GM10248 (cell line): ENCODE measurements at regions not wholly inside any gene's neighbourhood (a gene's known extent, or its start where the extent isn't known, plus 50 kb on each side); places are given as distances from the start of the nearest gene placed in this dataset.

Experiments used
- CTCF ChIA-PET: fragments of 300-600 bp; sonication (Branson Sonifier 250); formaldehyde crosslinking; extraction: SDS; loops from one replicate; lab custom pipeline; 2021; ENCODE audit warnings: antibody characterized with exemption; lab: Yijun Ruan, JAX
- POLR2A ChIA-PET: fragments of 350-650 bp; sonication (Branson Sonifier 250); formaldehyde crosslinking; extraction: SDS; loops from one replicate; lab custom pipeline; 2020; ENCODE audit warnings: antibody characterized with exemption; lab: Yijun Ruan, JAX
- DNase-seq: peaks from one replicate; pipeline ENCODE4 v3.0.0; 2012; ENCODE audit errors: extremely low spot score
- TF ChIP-seq, protein P1 (sequence below): IDR thresholded peaks from 2 replicates; pipeline ENCODE4 v1.5.1; 2012; ENCODE audit warnings: mild to moderate bottlenecking, low read depth; ENCODE audit errors: extremely low read depth, missing control alignments, control extremely low read depth

DNA sequence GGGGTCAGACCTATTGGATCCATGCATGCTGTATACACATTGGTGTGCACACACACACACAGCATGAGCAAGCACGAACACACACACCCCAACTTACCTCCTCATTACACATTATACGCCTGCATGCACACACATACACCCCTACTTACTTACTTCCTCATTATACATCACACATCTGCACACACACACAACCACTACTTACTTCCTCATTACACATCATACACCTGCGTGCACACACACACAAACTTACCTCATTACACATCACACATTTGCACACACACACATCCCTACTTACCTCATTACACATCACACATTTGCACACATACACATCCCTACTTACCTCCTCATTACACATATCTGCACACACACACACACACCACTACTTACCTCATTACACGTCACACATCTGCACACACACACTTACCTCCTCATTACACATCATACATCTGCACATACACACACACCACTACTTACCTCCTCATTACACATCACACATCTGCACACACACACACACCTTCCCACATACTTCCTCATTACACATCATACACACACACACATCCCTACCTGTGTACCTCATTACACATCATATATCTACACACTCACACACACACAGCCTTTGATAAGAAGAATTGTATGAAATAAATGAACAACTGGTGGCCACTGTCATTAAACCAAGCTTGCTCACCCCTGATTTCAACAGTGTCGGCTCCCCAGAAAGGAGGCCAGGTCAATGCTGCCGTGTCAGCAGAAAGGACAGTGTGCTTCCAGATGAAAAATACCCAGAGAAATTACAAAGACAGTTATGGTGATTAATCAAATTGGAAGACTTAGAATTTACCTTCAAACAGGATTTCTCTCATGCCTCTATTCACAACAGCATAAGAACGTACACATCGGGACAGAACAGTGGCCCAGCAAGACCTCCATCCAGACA, 117.8 kb downstream of the SETD4 start:
- no peak for DNase-seq
- CTCF ChIA-PET, result interaction anchor here (0.7 to 1.3 kb wide), 2 partner anchors 10 to 1197 kb away, joined by 3 to 5 read pairs; no protein-coding TSS in a partner anchor
- TF ChIP-seq, protein P1, sequence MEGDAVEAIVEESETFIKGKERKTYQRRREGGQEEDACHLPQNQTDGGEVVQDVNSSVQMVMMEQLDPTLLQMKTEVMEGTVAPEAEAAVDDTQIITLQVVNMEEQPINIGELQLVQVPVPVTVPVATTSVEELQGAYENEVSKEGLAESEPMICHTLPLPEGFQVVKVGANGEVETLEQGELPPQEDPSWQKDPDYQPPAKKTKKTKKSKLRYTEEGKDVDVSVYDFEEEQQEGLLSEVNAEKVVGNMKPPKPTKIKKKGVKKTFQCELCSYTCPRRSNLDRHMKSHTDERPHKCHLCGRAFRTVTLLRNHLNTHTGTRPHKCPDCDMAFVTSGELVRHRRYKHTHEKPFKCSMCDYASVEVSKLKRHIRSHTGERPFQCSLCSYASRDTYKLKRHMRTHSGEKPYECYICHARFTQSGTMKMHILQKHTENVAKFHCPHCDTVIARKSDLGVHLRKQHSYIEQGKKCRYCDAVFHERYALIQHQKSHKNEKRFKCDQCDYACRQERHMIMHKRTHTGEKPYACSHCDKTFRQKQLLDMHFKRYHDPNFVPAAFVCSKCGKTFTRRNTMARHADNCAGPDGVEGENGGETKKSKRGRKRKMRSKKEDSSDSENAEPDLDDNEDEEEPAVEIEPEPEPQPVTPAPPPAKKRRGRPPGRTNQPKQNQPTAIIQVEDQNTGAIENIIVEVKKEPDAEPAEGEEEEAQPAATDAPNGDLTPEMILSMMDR, result no peak
- POLR2A ChIA-PET, result no interaction called here

DNA sequence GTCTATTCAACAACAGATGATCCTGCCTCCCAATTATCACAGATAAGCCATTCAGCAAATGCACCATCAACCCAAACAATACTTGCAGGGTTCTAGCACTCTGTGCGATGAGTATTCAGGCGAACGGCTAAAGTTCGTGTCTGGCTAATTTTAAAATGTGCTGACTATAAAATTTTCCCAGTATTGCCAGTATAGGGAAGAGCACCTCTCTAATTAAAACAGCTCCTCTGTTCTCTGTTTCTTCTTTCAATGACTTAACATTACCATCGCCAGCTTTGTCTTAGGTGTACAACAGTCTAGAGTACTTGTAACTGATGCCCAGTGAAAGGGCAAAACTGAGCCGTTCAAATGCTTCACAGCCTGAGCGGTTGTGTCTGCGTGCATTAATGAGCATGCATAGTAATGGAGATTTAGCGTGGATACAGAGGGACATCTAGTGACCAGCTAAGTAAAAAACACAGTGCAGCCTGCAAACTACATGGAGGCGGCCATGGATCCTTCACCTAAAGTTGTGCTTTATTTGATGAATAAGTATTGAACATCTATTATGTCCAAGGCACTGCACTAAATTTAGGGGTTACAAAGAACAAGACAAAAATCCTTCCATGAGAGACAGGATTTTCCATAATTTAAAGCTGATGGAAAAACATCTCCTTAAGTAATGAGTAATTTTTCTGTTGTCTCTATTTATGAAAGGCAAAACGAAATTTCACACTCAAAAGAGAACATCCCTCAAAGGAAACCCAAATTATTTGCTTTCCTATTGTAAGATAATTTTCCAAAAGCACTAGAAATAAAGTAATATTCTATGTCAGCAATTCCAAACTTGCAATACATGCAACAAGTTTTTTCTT, 120.0 kb downstream of the SETD4 start:
- ChIA-PET POLR2A (no interaction called here), CTCF (interaction anchor here (0.6 to 1.4 kb wide), 4 partner anchors 11 to 1252 kb away, joined by 3 to 5 read pairs (median 4); no protein-coding TSS in a partner anchor)
- DNase-seq, result peak; percentile 21
- TF ChIP-seq, protein P1, result peak; percentile 68

DNA sequence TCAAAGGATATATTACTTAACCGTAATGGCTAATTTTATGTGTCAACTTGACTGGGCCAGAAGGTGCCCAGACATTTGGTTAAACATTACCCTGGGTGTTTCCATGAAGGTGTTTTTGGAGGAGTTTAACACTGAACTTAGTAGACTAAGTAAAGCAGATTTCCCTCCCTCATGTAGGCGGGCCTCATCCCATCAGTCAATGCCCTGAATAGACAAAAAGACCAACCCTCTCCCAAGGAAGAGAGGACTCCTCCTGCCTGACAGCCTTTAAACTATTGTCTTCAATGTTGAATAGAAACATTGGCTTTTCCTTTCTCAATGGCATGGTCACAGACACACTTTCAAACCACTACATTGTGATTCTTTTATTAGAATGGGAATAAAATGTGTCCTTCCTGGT, 121.9 kb downstream of the SETD4 start:
- POLR2A ChIA-PET, result no interaction called here
- CTCF ChIA-PET, result interaction anchor here (1.6 kb wide), 1 partner anchor 1193 kb away, joined by 4 read pairs; no protein-coding TSS in a partner anchor
- no peak for DNase-seq
- TF ChIP-seq, protein P1, result no peak

DNA sequence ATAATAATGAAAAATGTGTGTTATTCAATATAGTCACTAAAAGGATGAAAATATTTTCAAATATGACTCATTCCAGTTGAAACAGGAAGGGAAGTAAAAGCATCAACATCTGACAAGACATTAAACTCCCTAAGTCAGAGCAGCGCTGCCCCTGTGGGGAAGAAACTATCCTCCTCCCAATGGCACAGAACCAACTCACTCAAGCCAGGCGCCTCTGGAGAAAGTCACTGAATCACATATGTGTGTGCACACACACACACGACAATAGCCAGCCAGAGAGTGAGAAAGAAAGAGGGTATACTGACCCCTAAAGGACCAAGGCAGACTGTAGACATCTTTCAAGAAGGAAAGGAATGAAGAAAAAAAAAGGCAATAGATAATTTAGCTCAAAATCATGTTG, 126.9 kb downstream of the SETD4 start:
- DNase-seq, result no peak
- ChIA-PET POLR2A (interaction anchor here (0.6 kb wide), 1 partner anchor 1878 kb away, joined by 4 read pairs; no protein-coding TSS in a partner anchor), CTCF (interaction anchor here (0.7 to 1.8 kb wide), 2 partner anchors 9 to 43 kb away, joined by 3 read pairs; no protein-coding TSS in a partner anchor)
- TF ChIP-seq, protein P1, result no peak

DNA sequence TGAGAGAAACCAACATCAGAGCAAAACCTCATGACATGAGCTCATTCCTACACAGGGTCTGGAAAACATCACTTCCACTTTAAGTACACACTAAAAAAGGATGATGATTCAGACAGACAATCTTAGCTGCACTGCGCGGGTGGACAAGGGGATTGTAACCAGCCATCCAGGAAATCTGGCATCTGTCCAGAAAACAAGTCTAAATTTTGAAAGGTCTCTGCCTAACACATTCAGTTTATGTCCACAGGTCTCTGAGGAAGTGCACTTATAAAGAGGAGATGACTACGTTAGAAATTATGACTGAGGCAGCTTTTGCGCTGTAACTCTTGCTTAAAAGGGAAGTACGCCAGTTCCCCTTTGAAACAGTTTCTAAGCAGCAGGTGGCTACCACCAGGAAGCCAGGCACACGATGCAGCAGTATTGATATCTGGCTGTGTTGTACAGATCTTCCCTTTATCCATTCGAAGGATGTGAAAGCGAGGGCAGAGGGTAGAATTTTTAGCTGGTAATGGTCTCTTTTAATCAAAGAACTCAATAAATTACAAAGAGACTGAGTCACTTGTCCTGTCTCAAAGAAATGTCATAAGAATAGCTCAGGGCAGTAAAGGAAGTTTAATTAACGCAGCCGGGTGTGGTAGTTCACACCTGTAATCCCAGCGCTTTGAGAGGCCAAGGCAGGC, 128.0 kb downstream of the SETD4 start:
- DNase-seq, result peak; percentile 50
- TF ChIP-seq, protein P1, result no peak
- ChIA-PET CTCF (interaction anchor here (0.7 to 1.8 kb wide), 5 partner anchors 10 to 44 kb away, joined by 3 to 5 read pairs (median 3); no protein-coding TSS in a partner anchor), POLR2A (interaction anchor here (0.5 kb wide), 1 partner anchor 1347 kb away, joined by 5 read pairs; no protein-coding TSS in a partner anchor)
